ENCODE measurements at regions not wholly inside any gene's neighbourhood (a gene's known extent, or its start where the extent isn't known, plus 50 kb on each side); places are given as distances from the start of the nearest gene placed in this dataset.

- no peak for TF ChIP-seq EZH2phosphoT487 (IDR thresholded peaks at IDR 0.05; ENCODE audit: borderline replicate concordance, low read length)
- TF ChIP-seq, protein P1, sequence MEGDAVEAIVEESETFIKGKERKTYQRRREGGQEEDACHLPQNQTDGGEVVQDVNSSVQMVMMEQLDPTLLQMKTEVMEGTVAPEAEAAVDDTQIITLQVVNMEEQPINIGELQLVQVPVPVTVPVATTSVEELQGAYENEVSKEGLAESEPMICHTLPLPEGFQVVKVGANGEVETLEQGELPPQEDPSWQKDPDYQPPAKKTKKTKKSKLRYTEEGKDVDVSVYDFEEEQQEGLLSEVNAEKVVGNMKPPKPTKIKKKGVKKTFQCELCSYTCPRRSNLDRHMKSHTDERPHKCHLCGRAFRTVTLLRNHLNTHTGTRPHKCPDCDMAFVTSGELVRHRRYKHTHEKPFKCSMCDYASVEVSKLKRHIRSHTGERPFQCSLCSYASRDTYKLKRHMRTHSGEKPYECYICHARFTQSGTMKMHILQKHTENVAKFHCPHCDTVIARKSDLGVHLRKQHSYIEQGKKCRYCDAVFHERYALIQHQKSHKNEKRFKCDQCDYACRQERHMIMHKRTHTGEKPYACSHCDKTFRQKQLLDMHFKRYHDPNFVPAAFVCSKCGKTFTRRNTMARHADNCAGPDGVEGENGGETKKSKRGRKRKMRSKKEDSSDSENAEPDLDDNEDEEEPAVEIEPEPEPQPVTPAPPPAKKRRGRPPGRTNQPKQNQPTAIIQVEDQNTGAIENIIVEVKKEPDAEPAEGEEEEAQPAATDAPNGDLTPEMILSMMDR (conservative IDR thresholded peaks at IDR 0.05; ENCODE audit: low read depth, low read length): no peak
- TF ChIP-seq EZH2 (IDR thresholded peaks at IDR 0.05; ENCODE audit: low read length, unreplicated experiment): no peak
- no peaks in the 10 kb centered on the region for H3K4me1 ChIP-seq (ENCODE audit: insufficient read depth, low read length)
- no peak overlapping the region for H3K4me2 ChIP-seq (ENCODE audit: low read length)
- peak; percentile 15 for DNase-seq
- intact Hi-C loops (cut with micrococcal nuclease): no loop called here
- CTCF ChIA-PET: no interaction called here
- no peaks in the 10 kb centered on the region for H4K20me1 ChIP-seq (ENCODE audit: low read length)
- POLR2A ChIA-PET (ENCODE audit: unreplicated experiment): no interaction called here
- H3K36me3 ChIP-seq (ENCODE audit: low read depth, low read length): no peaks in the 10 kb centered on the region
- H2AFZ ChIP-seq (ENCODE audit: low read length): no peak overlapping the region
- no peak overlapping the region for H3K9ac ChIP-seq (ENCODE audit: low read length)
- no peaks in the 10 kb centered on the region for H3K9me3 ChIP-seq (ENCODE audit: low read length)
- H3K4me3 ChIP-seq (ENCODE audit: low read length): no peak overlapping the region
- ATAC-seq: no peak
- H3F3A ChIP-seq (ENCODE audit: low read length, unreplicated experiment): no peaks in the 10 kb centered on the region
- no peaks in the 10 kb centered on the region for H3K79me2 ChIP-seq (ENCODE audit: low read length)
- H3K27me3 ChIP-seq (ENCODE audit: low read length): no peaks in the 10 kb centered on the region
- no TSS peak for BruUV-seq (replicated peaks)
- no peak overlapping the region for H3K27ac ChIP-seq (ENCODE audit: low read length)
- no peaks in the 10 kb centered on the region for H3K9me2 ChIP-seq (replicated peaks; ENCODE audit: low read length)
These were observed 303.1 kb downstream of the DMRT2 start for GRCh38 chr9:1353291-1353690.

DNA sequence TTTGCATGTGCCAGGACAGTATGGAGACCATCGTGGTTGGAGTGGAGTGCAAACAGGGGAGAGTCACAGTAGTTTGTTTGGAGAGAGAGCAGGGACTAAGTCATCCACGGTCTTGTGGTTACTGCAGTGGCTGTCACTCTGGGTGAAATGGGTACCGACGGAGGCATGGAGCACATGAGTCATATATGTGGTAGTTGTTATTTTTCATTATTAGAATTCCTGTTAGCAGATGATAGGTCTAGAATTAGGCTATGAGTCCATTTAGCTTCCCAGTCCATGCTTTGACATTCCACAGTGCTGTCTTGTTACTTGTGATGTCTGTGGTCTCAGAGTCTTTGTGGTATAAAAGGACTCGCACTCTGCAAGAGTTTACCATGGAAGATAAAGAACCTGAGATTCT, 303.9 kb downstream of the DMRT2 start:
- H3F3A ChIP-seq (ENCODE audit: low read length, unreplicated experiment): no peaks in the 10 kb centered on the region
- no peaks in the 10 kb centered on the region for H3K27me3 ChIP-seq (ENCODE audit: low read length)
- H2AFZ ChIP-seq (ENCODE audit: low read length): no peak overlapping the region
- ATAC-seq: no peak
- ChIA-PET CTCF (no interaction called here), POLR2A (ENCODE audit: unreplicated experiment) (no interaction called here)
- no peak overlapping the region for H3K4me2 ChIP-seq (ENCODE audit: low read length)
- H4K20me1 ChIP-seq (ENCODE audit: low read length): no peaks in the 10 kb centered on the region
- no peaks in the 10 kb centered on the region for H3K79me2 ChIP-seq (ENCODE audit: low read length)
- BruUV-seq (replicated peaks): no TSS peak
- H3K4me1 ChIP-seq (ENCODE audit: insufficient read depth, low read length): no peaks in the 10 kb centered on the region
- H3K9me2 ChIP-seq (replicated peaks; ENCODE audit: low read length): no peaks in the 10 kb centered on the region
- H3K36me3 ChIP-seq (ENCODE audit: low read depth, low read length): no peaks in the 10 kb centered on the region
- no peak overlapping the region for H3K9ac ChIP-seq (ENCODE audit: low read length)
- H3K27ac ChIP-seq (ENCODE audit: low read length): no peak overlapping the region
- intact Hi-C loops (cut with micrococcal nuclease): no loop called here
- no peak for TF ChIP-seq EZH2 (IDR thresholded peaks at IDR 0.05; ENCODE audit: low read length, unreplicated experiment)
- no peak for TF ChIP-seq EZH2phosphoT487 (IDR thresholded peaks at IDR 0.05; ENCODE audit: borderline replicate concordance, low read length)
- TF ChIP-seq, protein P1 (conservative IDR thresholded peaks at IDR 0.05; ENCODE audit: low read depth, low read length): no peak
- peak; percentile 28 for DNase-seq
- H3K9me3 ChIP-seq (ENCODE audit: low read length): no peaks in the 10 kb centered on the region
- no peak overlapping the region for H3K4me3 ChIP-seq (ENCODE audit: low read length)

GRCh38 chr9:1354606-1355005, 304.4 kb downstream of the DMRT2 start:
- H4K20me1 ChIP-seq (ENCODE audit: low read length): no peaks in the 10 kb centered on the region
- BruUV-seq (replicated peaks): no TSS peak
- no peaks in the 10 kb centered on the region for H3F3A ChIP-seq (ENCODE audit: low read length, unreplicated experiment)
- intact Hi-C loops (cut with micrococcal nuclease): no loop called here
- no peaks in the 10 kb centered on the region for H3K36me3 ChIP-seq (ENCODE audit: low read depth, low read length)
- H3K4me1 ChIP-seq (ENCODE audit: insufficient read depth, low read length): no peaks in the 10 kb centered on the region
- no peak overlapping the region for H3K4me2 ChIP-seq (ENCODE audit: low read length)
- POLR2A ChIA-PET (ENCODE audit: unreplicated experiment): no interaction called here
- no peaks in the 10 kb centered on the region for H3K79me2 ChIP-seq (ENCODE audit: low read length)
- no peak for TF ChIP-seq EZH2 (IDR thresholded peaks at IDR 0.05; ENCODE audit: low read length, unreplicated experiment)
- TF ChIP-seq EZH2phosphoT487 (IDR thresholded peaks at IDR 0.05; ENCODE audit: borderline replicate concordance, low read length): no peak
- TF ChIP-seq, protein P1 (conservative IDR thresholded peaks at IDR 0.05; ENCODE audit: low read depth, low read length): no peak
- H3K4me3 ChIP-seq (ENCODE audit: low read length): no peak overlapping the region
- CTCF ChIA-PET: no interaction called here
- no peak overlapping the region for H2AFZ ChIP-seq (ENCODE audit: low read length)
- no peak overlapping the region for H3K9ac ChIP-seq (ENCODE audit: low read length)
- no peaks in the 10 kb centered on the region for H3K27me3 ChIP-seq (ENCODE audit: low read length)
- H3K9me3 ChIP-seq (ENCODE audit: low read length): no peaks in the 10 kb centered on the region
- no peaks in the 10 kb centered on the region for H3K9me2 ChIP-seq (replicated peaks; ENCODE audit: low read length)
- ATAC-seq (no peak), DNase-seq (no peak)
- no peak overlapping the region for H3K27ac ChIP-seq (ENCODE audit: low read length)
